ENCODE measurements at regions not wholly inside any gene's neighbourhood (a gene's known extent, or its start where the extent isn't known, plus 50 kb on each side); places are given as distances from the start of the nearest gene placed in this dataset.

DNA sequence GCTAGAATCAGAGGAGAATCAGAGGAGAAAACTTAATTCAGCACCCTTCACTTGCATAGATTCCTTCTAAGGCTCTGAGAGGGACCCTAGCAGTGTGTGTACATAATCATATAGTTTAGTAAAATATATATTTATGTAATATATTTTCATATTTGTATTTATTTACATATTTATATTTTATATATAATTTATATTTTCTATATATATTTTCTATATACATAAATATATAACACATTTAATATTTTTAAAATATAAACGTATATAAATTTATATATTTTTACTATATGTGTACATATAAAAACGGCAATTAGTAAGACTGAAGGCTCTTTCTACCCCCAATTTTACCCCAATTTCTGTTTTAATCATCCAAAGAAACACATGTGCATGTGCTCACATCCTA is 80.3 kb downstream of the NXPE2 start:
- intact Hi-C loops (cut with DNase I): no loop called here
- H3K27me3 ChIP-seq: no peaks in the 10 kb centered on the region
- TF ChIP-seq POLR2AphosphoS5 (IDR thresholded peaks at IDR 0.05; ENCODE audit: insufficient read depth in 1 of 2, low read depth in 1 of 2) (no peak), POLR2A (IDR thresholded peaks at IDR 0.05) (no peak)
- TF ChIP-seq, protein P1, sequence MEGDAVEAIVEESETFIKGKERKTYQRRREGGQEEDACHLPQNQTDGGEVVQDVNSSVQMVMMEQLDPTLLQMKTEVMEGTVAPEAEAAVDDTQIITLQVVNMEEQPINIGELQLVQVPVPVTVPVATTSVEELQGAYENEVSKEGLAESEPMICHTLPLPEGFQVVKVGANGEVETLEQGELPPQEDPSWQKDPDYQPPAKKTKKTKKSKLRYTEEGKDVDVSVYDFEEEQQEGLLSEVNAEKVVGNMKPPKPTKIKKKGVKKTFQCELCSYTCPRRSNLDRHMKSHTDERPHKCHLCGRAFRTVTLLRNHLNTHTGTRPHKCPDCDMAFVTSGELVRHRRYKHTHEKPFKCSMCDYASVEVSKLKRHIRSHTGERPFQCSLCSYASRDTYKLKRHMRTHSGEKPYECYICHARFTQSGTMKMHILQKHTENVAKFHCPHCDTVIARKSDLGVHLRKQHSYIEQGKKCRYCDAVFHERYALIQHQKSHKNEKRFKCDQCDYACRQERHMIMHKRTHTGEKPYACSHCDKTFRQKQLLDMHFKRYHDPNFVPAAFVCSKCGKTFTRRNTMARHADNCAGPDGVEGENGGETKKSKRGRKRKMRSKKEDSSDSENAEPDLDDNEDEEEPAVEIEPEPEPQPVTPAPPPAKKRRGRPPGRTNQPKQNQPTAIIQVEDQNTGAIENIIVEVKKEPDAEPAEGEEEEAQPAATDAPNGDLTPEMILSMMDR (IDR thresholded peaks at IDR 0.05): no peak
- no peak for DNase-seq (ENCODE audit: extremely low spot score in 2 of 2)
- no peaks in the 10 kb centered on the region for H3K36me3 ChIP-seq
- H3K9me3 ChIP-seq: no peaks in the 10 kb centered on the region
- no peak overlapping the region for H3K27ac ChIP-seq
- H3K4me3 ChIP-seq: no peak overlapping the region
- no peaks in the 10 kb centered on the region for H3K4me1 ChIP-seq

DNA sequence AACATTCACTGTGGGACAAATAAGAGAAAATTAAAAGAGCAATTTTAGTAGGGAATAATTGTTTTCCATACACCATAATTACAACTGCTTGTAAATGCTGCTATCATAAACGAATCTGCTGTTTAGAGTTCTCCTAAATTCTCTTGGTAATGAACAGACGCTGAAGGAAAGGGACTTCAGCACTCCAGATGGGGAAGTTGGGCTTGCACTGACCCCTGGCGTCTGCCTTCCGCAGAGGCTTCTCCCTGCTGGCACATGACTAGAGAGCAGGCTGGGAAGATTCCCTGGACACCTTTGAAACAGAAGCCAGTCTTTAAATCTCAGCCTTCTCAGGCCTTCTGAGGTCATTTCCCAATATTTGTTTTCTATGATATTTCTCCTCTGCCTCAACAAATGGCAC is 84.1 kb downstream of the NXPE2 start:
- no peaks in the 10 kb centered on the region for H3K27me3 ChIP-seq
- no peaks in the 10 kb centered on the region for H3K9me3 ChIP-seq
- no peaks in the 10 kb centered on the region for H3K36me3 ChIP-seq
- TF ChIP-seq, protein P1 (IDR thresholded peaks at IDR 0.05): peak in 2 of 3 experiments; percentile 64 to 75
- no peak for TF ChIP-seq POLR2A (IDR thresholded peaks at IDR 0.05)
- no peak for TF ChIP-seq POLR2AphosphoS5 (IDR thresholded peaks at IDR 0.05; ENCODE audit: insufficient read depth in 1 of 2, low read depth in 1 of 2)
- intact Hi-C loops (cut with DNase I): loop anchor here (5.0 to 10.0 kb wide), 2 partner anchors 420 to 488 kb away; no protein-coding TSS in a partner anchor
- no peaks in the 10 kb centered on the region for H3K4me1 ChIP-seq
- no peak overlapping the region for H3K27ac ChIP-seq
- H3K4me3 ChIP-seq: no peak overlapping the region
- DNase-seq (ENCODE audit: extremely low spot score in 2 of 2): no peak

DNA sequence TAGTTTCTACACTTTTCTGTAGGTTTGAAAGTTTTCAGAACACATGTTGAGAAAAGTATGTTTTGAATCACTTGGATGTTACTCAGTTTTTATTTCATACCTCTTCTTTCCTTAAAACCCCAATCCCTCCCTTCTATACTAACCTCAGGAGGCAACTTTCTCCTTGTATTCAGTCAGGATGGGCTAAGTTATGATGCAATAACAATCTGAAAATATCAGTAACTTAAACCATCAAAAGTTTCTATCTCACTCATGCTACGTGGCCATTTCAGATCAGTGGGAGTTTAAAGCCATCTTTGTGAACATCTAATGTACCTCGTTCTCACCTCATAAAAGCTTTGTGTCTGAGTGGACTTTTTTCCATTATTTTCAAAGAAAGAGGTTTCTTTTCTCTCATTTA is 86.2 kb downstream of the NXPE2 start:
- H3K27me3 ChIP-seq: no peaks in the 10 kb centered on the region
- H3K27ac ChIP-seq: no peak overlapping the region
- no peak overlapping the region for H3K4me3 ChIP-seq
- H3K9me3 ChIP-seq: no peaks in the 10 kb centered on the region
- H3K4me1 ChIP-seq: no peaks in the 10 kb centered on the region
- no peaks in the 10 kb centered on the region for H3K36me3 ChIP-seq
- TF ChIP-seq, protein P1 (IDR thresholded peaks at IDR 0.05): no peak
- no peak for TF ChIP-seq POLR2AphosphoS5 (IDR thresholded peaks at IDR 0.05; ENCODE audit: insufficient read depth in 1 of 2, low read depth in 1 of 2)
- TF ChIP-seq POLR2A (IDR thresholded peaks at IDR 0.05): no peak
- no peak for DNase-seq (ENCODE audit: extremely low spot score in 2 of 2)
- intact Hi-C loops (cut with DNase I): loop anchor here (5.0 to 10.0 kb wide), 2 partner anchors 422 to 490 kb away; no protein-coding TSS in a partner anchor

DNA sequence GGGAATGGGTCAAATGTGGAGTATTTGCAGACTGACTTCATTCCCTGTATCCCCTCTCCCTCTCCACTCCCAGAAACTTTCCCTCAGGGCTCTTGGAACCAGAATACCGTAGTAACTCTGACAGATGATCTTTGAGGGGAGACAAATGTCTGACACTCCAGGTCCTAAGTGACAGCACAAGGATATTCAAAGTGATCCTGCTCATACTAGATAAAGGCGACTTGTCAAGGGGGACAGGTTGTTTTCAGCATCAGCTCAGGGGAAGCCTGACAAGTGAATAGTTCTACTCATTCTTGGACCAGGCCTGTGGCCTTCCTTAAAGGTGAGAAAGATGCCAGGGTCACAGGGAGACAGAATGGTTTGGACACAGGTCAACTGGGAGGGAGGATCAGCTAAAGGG is 92.8 kb downstream of the NXPE2 start:
- intact Hi-C loops (cut with DNase I): no loop called here
- no peak for DNase-seq (ENCODE audit: extremely low spot score in 2 of 2)
- TF ChIP-seq POLR2AphosphoS5 (IDR thresholded peaks at IDR 0.05; ENCODE audit: insufficient read depth in 1 of 2, low read depth in 1 of 2): no peak
- TF ChIP-seq, protein P1 (IDR thresholded peaks at IDR 0.05): no peak
- no peak for TF ChIP-seq POLR2A (IDR thresholded peaks at IDR 0.05)
- H3K36me3 ChIP-seq: no peaks in the 10 kb centered on the region
- H3K4me3 ChIP-seq: no peak overlapping the region
- H3K27ac ChIP-seq: no peak overlapping the region
- no peaks in the 10 kb centered on the region for H3K27me3 ChIP-seq
- no peaks in the 10 kb centered on the region for H3K4me1 ChIP-seq
- H3K9me3 ChIP-seq: no peaks in the 10 kb centered on the region

DNA sequence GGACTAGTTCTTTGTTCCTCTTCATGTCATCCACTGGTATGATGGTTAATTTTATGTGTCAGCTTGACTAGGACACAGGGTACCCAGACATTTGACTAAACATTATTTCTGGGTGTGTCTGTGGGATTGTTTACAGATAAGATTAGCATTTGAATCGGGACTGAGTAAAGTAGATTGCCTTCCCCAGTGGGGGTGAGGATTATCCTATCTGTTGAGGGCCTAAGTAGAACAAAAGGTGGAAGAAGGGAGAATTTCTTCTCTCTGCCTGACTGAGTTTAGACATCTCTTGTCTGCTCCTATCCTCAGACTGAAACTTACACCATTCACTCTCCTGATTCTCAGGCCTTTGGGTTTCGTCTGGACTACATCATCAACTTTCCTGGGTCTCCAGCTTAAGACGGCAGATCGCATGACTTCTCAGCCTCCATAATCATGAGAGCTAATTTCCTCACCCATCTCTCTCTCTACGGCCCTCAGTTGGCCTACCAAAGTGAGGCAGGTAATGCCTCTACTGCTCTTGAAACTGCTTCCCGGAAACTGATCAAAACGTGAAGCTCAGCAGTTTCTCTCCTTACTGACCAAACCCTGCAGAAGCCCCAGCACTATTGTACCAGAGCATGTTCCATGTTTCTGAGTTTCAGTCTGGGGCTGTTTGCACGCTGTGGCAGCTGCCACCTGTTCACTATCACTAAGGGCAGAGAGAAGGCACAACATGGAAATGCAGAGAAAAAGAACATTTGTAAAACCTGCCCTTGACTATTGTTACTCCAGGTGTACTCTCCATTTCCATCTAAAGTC is 95.4 kb downstream of the NXPE2 start:
- Histone ChIP-seq H3K36me3 (no peaks in the 10 kb centered on the region), H3K9me3 (no peaks in the 10 kb centered on the region), H3K27me3 (no peaks in the 10 kb centered on the region), H3K4me3 (no peak overlapping the region), H3K27ac (no peak overlapping the region), H3K4me1 (no peaks in the 10 kb centered on the region)
- intact Hi-C loops (cut with DNase I): no loop called here
- TF ChIP-seq, protein P1 (IDR thresholded peaks at IDR 0.05): no peak
- no peak for TF ChIP-seq POLR2AphosphoS5 (IDR thresholded peaks at IDR 0.05; ENCODE audit: insufficient read depth in 1 of 2, low read depth in 1 of 2)
- no peak for TF ChIP-seq POLR2A (IDR thresholded peaks at IDR 0.05)
- DNase-seq (ENCODE audit: extremely low spot score in 2 of 2): no peak
